ENCODE measurements at regions not wholly inside any gene's neighbourhood (a gene's known extent, or its start where the extent isn't known, plus 50 kb on each side); places are given as distances from the start of the nearest gene placed in this dataset.
"Not testable (repeated sequence)": the region's sequence is repeated elsewhere in the genome, so short reads cannot be mapped to it uniquely, and the experiment has no call there.

DNA sequence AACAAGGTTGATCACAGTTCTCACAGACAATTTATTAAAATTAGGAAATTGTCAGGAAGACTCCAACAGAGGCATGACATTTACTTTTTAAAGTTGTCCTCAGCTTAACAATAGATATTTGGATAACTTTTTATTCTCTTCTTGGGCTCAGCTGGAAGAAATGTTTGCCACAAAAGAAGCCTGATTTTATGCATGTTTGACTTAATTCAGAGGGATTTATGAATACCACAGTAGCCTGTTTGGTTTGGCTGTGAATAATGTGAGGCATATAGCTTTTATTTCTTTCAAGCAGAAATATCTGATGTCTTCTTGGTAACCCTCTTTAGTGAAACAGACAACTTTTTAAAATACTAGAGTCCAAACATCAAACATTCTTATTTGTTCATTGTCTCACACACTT, 1464.5 kb upstream of the SLC10A2 start:
- no peaks in the 10 kb centered on the region for H3K4me1 ChIP-seq
- ATAC-seq (no peak), DNase-seq (no peak)
- no peaks in the 10 kb centered on the region for H3K9me3 ChIP-seq
- intact Hi-C loops (cut with DNase I): no loop called here
- H3K27ac ChIP-seq: no peak overlapping the region
- no peaks in the 10 kb centered on the region for H3K27me3 ChIP-seq (ENCODE audit: low read depth)
- no peak for TF ChIP-seq CTCF (IDR thresholded peaks at IDR 0.05)
- H3K36me3 ChIP-seq: no peaks in the 10 kb centered on the region
- no peak overlapping the region for H3K4me3 ChIP-seq

- DNase-seq: no peak
- no peaks in the 10 kb centered on the region for H3K4me1 ChIP-seq
- H3K27me3 ChIP-seq (ENCODE audit: low read depth): no peaks in the 10 kb centered on the region
- intact Hi-C loops (cut with DNase I): no loop called here
- ATAC-seq: no peak
- no peak overlapping the region for H3K4me3 ChIP-seq
- no peaks in the 10 kb centered on the region for H3K36me3 ChIP-seq
- H3K27ac ChIP-seq: no peak overlapping the region
- H3K9me3 ChIP-seq: no peaks in the 10 kb centered on the region
- no peak for TF ChIP-seq CTCF (IDR thresholded peaks at IDR 0.05)
Measured at GRCh38 chr13:104526561-104526960, 1460.3 kb upstream of the SLC10A2 start.

GRCh38 chr13:104525467-104525866, 1459.2 kb upstream of the SLC10A2 start:
- H3K27ac ChIP-seq: no peak overlapping the region
- ATAC-seq (peak in 1 of 2 donors; percentile 32), DNase-seq (no peak)
- no peaks in the 10 kb centered on the region for H3K9me3 ChIP-seq
- no peak overlapping the region for H3K4me3 ChIP-seq
- intact Hi-C loops (cut with DNase I): no loop called here
- H3K27me3 ChIP-seq (ENCODE audit: low read depth): no peaks in the 10 kb centered on the region
- no peaks in the 10 kb centered on the region for H3K36me3 ChIP-seq
- H3K4me1 ChIP-seq: no peaks in the 10 kb centered on the region
- TF ChIP-seq CTCF (IDR thresholded peaks at IDR 0.05): no peak

DNA sequence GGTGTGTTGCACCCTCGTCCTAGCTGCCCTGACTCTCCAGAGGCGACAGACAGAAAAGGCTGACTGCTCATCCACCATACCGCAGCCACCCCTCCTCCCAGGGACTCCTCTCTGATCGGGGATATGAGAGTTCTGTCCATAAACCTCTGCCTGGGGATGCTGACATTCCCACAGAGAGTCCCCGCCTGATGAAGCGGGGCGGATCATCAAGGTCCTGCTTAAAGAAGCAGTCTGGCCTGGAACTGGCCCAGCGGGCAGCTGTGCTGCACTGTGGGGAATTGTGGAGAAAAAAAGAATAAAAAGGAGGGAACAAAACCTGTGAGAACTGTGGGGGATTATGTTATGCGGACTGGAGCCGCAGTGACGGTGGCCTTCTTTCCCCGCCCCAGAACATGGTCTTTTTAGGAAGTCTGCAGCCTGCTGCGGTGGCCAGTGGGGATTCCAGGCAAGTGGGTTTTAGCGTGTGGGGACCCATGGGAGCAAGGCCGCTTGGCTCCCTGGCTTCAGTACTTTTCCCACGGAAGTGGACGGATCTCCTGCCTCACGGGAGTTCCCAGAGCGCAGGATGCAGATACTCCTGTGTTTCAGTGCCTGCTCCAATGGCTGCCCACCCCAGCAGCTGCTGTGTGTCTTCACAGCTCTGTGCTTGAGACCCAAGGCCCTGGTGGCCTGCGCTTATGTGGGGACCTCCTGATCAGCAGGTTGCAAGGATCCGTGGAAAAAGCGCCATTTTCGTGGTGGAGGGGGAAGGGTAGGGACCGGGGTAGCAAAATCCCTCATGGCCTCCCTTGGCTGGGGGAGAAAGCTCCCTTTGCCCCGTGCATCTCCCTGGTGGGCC, 1456.2 kb upstream of the SLC10A2 start:
- H3K4me1 ChIP-seq: no peaks in the 10 kb centered on the region
- ATAC-seq (peak in 1 of 2 donors; percentile 29), DNase-seq (no peak)
- H3K36me3 ChIP-seq: no peaks in the 10 kb centered on the region
- intact Hi-C loops (cut with DNase I): no loop called here
- no peaks in the 10 kb centered on the region for H3K27me3 ChIP-seq (ENCODE audit: low read depth)
- TF ChIP-seq CTCF (IDR thresholded peaks at IDR 0.05): no peak
- no peaks in the 10 kb centered on the region for H3K9me3 ChIP-seq
- no peak overlapping the region for H3K27ac ChIP-seq
- H3K4me3 ChIP-seq: no peak overlapping the region

- Histone ChIP-seq H3K4me1 (no peaks in the 10 kb centered on the region), H3K27me3 (ENCODE audit: low read depth) (no peaks in the 10 kb centered on the region), H3K4me3 (no peak overlapping the region), H3K9me3 (no peaks in the 10 kb centered on the region), H3K27ac (no peak overlapping the region), H3K36me3 (no peaks in the 10 kb centered on the region)
- intact Hi-C loops (cut with DNase I): no loop called here
- ATAC-seq (no peak), DNase-seq (no peak)
- no peak for TF ChIP-seq CTCF (IDR thresholded peaks at IDR 0.05)
Measured at GRCh38 chr13:104510422-104510821, 1444.2 kb upstream of the SLC10A2 start.

GRCh38 chr13:104493502-104493901, 1427.3 kb upstream of the SLC10A2 start:
- intact Hi-C loops (cut with DNase I); ATAC-seq; H3K4me3 ChIP-seq; H3K9me3 ChIP-seq; H3K27ac ChIP-seq; H3K4me1 ChIP-seq; DNase-seq; H3K36me3 ChIP-seq; H3K27me3 ChIP-seq (ENCODE audit: low read depth): not testable (repeated sequence)
